AG09319 (cell line): ENCODE measurements at regions not wholly inside any gene's neighbourhood (a gene's known extent, or its start where the extent isn't known, plus 50 kb on each side); places are given as distances from the start of the nearest gene placed in this dataset.

Experiments used
- DNase-seq: peaks from one replicate; pipeline ENCODE4 v3.0.0-alpha.2; 2010; ENCODE audit warnings: low read depth; ENCODE audit errors: extremely low read depth
- CTCF ChIP-seq: IDR thresholded peaks from 2 replicates; pipeline ENCODE4 v1.5.1; 2011; ENCODE audit warnings: low read depth, mild to moderate bottlenecking, inconsistent platforms, low read length, moderate library complexity

GRCh38 chr2:126599062-126599461 lies 56.9 kb upstream of the GYPC start:
- DNase-seq: no peak
- TF ChIP-seq CTCF: no peak

- no peak for TF ChIP-seq CTCF
- DNase-seq: no peak
Measured at GRCh38 chr2:126600742-126601141, 55.2 kb upstream of the GYPC start.

GRCh38 chr2:126602334-126602733 lies 53.6 kb upstream of the GYPC start:
- DNase-seq: no peak
- TF ChIP-seq CTCF: no peak
